Keratinocyte (primary cell): ENCODE measurements at regions not wholly inside any gene's neighbourhood (a gene's known extent, or its start where the extent isn't known, plus 50 kb on each side); places are given as distances from the start of the nearest gene placed in this dataset.

Experiments used
- EZH2 ChIP-seq: IDR thresholded peaks from one replicate; pipeline ENCODE4 v1.6.1; 2012; ENCODE audit warnings: inconsistent platforms, mild to moderate bottlenecking, low read length, moderate library complexity
- TF ChIP-seq, protein P1 (sequence below), 3 experiments: IDR thresholded peaks in 1 of 3; conservative IDR thresholded peaks in 1 of 3; optimal IDR thresholded peaks in 1 of 3; 2 replicates in 2 of 3; 3 replicates in 1 of 3; pipeline versions ENCODE3 to v1.5.1; 2011; ENCODE audit warnings: low read length in 3 of 3, mild to moderate bottlenecking in 3 of 3, moderate library complexity in 2 of 3, control low read depth in 1 of 3, inconsistent platforms in 1 of 3; ENCODE audit not compliant: insufficient read depth in 2 of 3; ENCODE audit errors: extremely low read depth in 1 of 3

DNA sequence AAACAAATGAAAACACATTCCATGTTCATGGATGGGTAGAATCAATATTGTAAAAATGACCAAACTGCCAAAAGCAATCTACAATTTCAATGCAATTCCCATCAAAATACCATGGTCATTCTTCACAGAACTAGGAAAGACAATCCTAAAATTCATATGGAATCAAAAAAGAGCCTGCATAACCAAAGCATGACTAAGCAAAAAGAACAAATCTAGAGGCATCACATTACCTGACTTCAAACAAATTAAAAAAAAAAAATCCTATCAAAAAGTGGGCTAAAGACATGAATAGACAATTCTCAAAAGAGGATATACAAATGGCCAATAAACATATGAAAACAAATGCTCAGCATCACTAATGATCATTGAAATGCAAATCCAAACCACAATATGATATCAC is 297.5 kb downstream of the NAF1 start:
- TF ChIP-seq, protein P1, sequence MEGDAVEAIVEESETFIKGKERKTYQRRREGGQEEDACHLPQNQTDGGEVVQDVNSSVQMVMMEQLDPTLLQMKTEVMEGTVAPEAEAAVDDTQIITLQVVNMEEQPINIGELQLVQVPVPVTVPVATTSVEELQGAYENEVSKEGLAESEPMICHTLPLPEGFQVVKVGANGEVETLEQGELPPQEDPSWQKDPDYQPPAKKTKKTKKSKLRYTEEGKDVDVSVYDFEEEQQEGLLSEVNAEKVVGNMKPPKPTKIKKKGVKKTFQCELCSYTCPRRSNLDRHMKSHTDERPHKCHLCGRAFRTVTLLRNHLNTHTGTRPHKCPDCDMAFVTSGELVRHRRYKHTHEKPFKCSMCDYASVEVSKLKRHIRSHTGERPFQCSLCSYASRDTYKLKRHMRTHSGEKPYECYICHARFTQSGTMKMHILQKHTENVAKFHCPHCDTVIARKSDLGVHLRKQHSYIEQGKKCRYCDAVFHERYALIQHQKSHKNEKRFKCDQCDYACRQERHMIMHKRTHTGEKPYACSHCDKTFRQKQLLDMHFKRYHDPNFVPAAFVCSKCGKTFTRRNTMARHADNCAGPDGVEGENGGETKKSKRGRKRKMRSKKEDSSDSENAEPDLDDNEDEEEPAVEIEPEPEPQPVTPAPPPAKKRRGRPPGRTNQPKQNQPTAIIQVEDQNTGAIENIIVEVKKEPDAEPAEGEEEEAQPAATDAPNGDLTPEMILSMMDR (optimal IDR thresholded peaks at IDR 0.05 in 1 of 3, IDR thresholded peaks at IDR 0.05 in 1 of 3, conservative IDR thresholded peaks at IDR 0.05 in 1 of 3; ENCODE audit: extremely low read depth in 1 of 3, insufficient read depth in 2 of 3, low read length in 3 of 3): no peak
- TF ChIP-seq EZH2: no peak
